ENCODE measurements at regions not wholly inside any gene's neighbourhood (a gene's known extent, or its start where the extent isn't known, plus 50 kb on each side); places are given as distances from the start of the nearest gene placed in this dataset.

DNA sequence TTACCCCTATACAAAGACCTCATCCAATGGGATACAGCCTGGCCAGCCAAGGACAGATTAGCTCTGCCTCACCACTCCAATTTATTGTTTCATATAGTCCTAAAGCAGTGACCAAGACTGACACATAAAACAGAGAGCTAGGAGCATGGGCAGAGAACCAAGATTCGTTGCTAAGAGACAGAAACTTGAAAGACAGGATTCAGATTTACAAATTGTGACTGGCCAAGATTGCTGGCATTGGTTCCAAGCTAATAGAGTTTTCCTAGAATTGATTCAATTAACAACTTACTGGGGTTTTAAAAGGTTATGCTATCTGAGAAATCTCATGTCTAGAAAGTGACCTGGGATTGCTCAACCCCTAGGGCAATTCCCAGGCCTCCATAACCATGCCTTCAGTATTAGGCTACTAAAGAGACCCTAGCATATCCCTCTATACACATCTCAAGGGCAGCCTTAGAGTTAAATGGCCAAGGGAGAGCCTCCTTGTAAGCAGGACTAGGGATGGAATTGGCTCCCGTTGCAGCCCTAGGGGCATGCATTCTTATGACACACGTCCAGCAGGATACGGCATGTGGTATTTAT lies 75.6 kb downstream of the ICOS start:
- no peak overlapping the region for H3K27ac Mint-ChIP-seq
- H3K27me3 Mint-ChIP-seq = no peaks in the 10 kb centered on the region
- no peak overlapping the region for H3K4me3 Mint-ChIP-seq
- peaks cover 52% of the 10 kb centered on the region for H3K4me1 Mint-ChIP-seq
- H3K9me3 Mint-ChIP-seq = peaks cover 10% of the 10 kb centered on the region
- H3K36me3 Mint-ChIP-seq = peaks cover 1% of the 10 kb centered on the region

DNA sequence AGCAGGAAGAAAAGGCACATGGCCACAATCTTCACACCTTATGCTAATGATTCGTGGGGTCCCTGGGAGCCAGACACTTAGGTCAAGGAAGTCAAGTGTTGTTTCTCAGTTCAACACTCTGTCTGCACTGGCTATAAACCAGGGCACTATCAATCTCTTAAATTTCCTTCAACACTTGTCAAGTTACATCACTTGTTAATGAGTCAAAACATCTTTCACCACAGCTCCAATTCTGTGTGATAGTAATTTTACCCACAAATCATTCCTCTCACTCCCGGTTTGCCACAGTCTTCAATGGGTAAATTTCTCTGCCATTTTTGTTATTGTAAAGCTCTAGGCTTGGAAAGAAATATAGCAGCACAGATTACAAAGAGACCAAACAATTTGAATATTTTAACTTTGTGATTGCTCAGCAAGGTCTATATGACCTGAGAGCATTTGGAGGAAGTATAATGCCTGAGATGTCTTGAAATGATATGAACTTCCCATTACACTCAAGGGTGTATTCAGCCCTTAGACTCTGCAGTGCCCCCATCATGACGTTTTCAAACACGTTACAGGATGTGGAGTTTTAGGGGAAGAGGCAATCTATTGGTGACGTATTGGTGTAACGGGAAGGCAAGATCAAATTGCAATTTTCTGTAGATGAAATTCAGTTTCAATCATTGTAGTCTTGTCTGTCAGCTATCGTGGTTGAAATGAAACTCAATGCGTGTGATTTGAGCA lies 78.7 kb downstream of the ICOS start:
- H3K4me1 Mint-ChIP-seq = peaks cover 39% of the 10 kb centered on the region
- peaks cover 4% of the 10 kb centered on the region for H3K36me3 Mint-ChIP-seq
- no peak overlapping the region for H3K4me3 Mint-ChIP-seq
- peak overlapping the region; percentile 47 for H3K27ac Mint-ChIP-seq
- H3K27me3 Mint-ChIP-seq = no peaks in the 10 kb centered on the region
- H3K9me3 Mint-ChIP-seq = peaks cover 5% of the 10 kb centered on the region

GRCh38 chr2:204018717-204019116 lies 82.2 kb downstream of the ICOS start:
- Mint-ChIP-seq H3K27ac (peak overlapping the region; percentile 49), H3K36me3 (peaks cover 4% of the 10 kb centered on the region)

GRCh38 chr2:204019572-204020501 lies 83.3 kb downstream of the ICOS start:
- Mint-ChIP-seq H3K27ac (peak overlapping the region; percentile 83), H3K9me3 (peaks cover 5% of the 10 kb centered on the region), H3K27me3 (no peaks in the 10 kb centered on the region), H3K4me1 (peaks cover 37% of the 10 kb centered on the region), H3K36me3 (peaks cover 4% of the 10 kb centered on the region), H3K4me3 (peak overlapping the region; percentile 15)

More at GRCh38 chr2:204018717-204019116, 82.2 kb downstream of the ICOS start:
- Mint-ChIP-seq H3K9me3 (peaks cover 5% of the 10 kb centered on the region), H3K4me3 (no peak overlapping the region), H3K27me3 (no peaks in the 10 kb centered on the region), H3K4me1 (peaks cover 36% of the 10 kb centered on the region)

GRCh38 chr2:204021290-204022081 lies 84.9 kb downstream of the ICOS start:
- Mint-ChIP-seq H3K9me3 (peaks cover 3% of the 10 kb centered on the region), H3K36me3 (peaks cover 5% of the 10 kb centered on the region), H3K4me3 (no peak overlapping the region), H3K4me1 (peaks cover 34% of the 10 kb centered on the region), H3K27ac (no peak overlapping the region), H3K27me3 (no peaks in the 10 kb centered on the region)

- peaks cover 4% of the 10 kb centered on the region for H3K9me3 Mint-ChIP-seq
- H3K27ac Mint-ChIP-seq = no peak overlapping the region
- H3K4me3 Mint-ChIP-seq = no peak overlapping the region
- peaks cover 42% of the 10 kb centered on the region for H3K4me1 Mint-ChIP-seq
- peaks cover 5% of the 10 kb centered on the region for H3K36me3 Mint-ChIP-seq
- no peaks in the 10 kb centered on the region for H3K27me3 Mint-ChIP-seq
These were observed 86.0 kb downstream of the ICOS start for GRCh38 chr2:204022550-204022949.

DNA sequence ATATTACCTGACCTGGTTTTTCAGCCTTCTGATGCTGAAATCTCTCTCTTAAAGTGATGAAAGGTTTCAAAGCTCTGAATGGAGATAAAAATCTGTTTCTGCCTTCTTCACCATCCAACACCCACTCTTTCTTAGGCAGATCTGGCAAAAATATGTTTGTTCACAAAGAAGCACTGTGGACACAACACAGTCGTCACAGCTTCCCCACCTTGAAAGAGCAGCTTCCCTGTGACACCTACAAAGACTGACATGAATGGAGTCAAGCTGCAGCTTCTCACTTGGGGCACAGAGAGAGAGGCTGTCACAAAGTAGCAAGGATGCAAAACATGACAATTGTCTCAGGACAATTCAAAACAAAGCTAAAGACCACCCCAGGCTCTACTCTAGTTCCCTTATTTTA lies 86.5 kb downstream of the ICOS start:
- Mint-ChIP-seq H3K36me3 (peaks cover 5% of the 10 kb centered on the region), H3K27me3 (no peaks in the 10 kb centered on the region), H3K4me1 (peaks cover 42% of the 10 kb centered on the region), H3K9me3 (peaks cover 4% of the 10 kb centered on the region), H3K27ac (no peak overlapping the region), H3K4me3 (no peak overlapping the region)

DNA sequence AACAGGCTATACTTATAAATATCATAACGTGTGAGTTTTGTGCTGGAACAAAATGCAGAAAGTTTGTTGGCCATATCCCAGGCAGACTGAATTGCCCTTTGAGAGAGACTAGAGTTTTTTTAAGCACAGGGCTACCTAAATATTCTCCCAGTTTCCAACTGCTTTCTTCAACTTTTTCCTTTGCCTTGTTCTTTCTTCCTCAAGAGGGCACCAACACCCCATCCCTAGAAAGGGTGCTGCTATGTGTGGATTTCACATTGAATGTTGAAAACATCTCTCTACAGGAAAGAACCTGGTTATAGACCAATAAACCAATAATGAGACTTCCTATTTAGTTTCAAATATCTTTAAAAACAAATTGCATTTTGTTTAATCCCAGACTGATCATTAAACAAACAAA lies 87.9 kb downstream of the ICOS start:
- no peak overlapping the region for H3K27ac Mint-ChIP-seq
- H3K4me3 Mint-ChIP-seq = no peak overlapping the region
- peaks cover 37% of the 10 kb centered on the region for H3K4me1 Mint-ChIP-seq
- H3K27me3 Mint-ChIP-seq = no peaks in the 10 kb centered on the region
- peaks cover 2% of the 10 kb centered on the region for H3K36me3 Mint-ChIP-seq
- peaks cover 7% of the 10 kb centered on the region for H3K9me3 Mint-ChIP-seq

GRCh38 chr2:204024906-204025475 lies 88.4 kb downstream of the ICOS start:
- Mint-ChIP-seq H3K36me3 (peaks cover 2% of the 10 kb centered on the region), H3K4me3 (no peak overlapping the region), H3K4me1 (peaks cover 32% of the 10 kb centered on the region), H3K27me3 (no peaks in the 10 kb centered on the region), H3K27ac (no peak overlapping the region), H3K9me3 (peaks cover 9% of the 10 kb centered on the region)

GRCh38 chr2:204026294-204026693 lies 89.7 kb downstream of the ICOS start:
- H3K9me3 Mint-ChIP-seq = peaks cover 9% of the 10 kb centered on the region
- no peaks in the 10 kb centered on the region for H3K27me3 Mint-ChIP-seq
- H3K4me1 Mint-ChIP-seq = peaks cover 29% of the 10 kb centered on the region
- no peak overlapping the region for H3K4me3 Mint-ChIP-seq
- H3K27ac Mint-ChIP-seq = peak overlapping the region; percentile 85
- H3K36me3 Mint-ChIP-seq = peaks cover 2% of the 10 kb centered on the region

GRCh38 chr2:204027091-204027490 lies 90.5 kb downstream of the ICOS start:
- H3K27me3 Mint-ChIP-seq = no peaks in the 10 kb centered on the region
- H3K4me3 Mint-ChIP-seq = no peak overlapping the region
- H3K27ac Mint-ChIP-seq = no peak overlapping the region
- peaks cover 29% of the 10 kb centered on the region for H3K4me1 Mint-ChIP-seq
- H3K9me3 Mint-ChIP-seq = peaks cover 9% of the 10 kb centered on the region
- peaks cover 2% of the 10 kb centered on the region for H3K36me3 Mint-ChIP-seq

DNA sequence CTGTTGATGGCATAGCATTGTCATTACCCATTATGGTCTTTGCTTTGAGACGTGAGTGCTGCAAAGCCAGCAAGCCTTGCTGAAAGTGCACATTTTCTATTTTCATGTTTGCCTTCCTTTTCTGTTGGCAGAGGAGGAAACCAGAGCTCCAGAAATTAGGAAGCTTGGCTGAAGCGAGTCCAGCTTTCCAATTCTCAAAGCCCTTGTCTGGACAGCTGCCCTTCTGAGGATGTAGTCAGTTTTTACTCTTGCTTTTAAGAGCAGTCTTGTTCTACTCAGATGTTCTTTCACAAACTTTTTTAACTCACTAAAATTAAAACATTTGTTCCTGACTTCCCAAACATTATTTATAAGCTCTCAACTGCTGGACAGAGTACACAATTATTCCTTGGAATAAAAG lies 93.8 kb downstream of the ICOS start:
- Mint-ChIP-seq H3K36me3 (peaks cover 2% of the 10 kb centered on the region), H3K4me3 (no peak overlapping the region), H3K4me1 (peaks cover 12% of the 10 kb centered on the region), H3K9me3 (peaks cover 9% of the 10 kb centered on the region), H3K27ac (no peak overlapping the region), H3K27me3 (no peaks in the 10 kb centered on the region)

- H3K9me3 Mint-ChIP-seq = peaks cover 9% of the 10 kb centered on the region
- H3K4me3 Mint-ChIP-seq = no peak overlapping the region
- H3K36me3 Mint-ChIP-seq = peaks cover 2% of the 10 kb centered on the region
- H3K27ac Mint-ChIP-seq = no peak overlapping the region
- H3K27me3 Mint-ChIP-seq = no peaks in the 10 kb centered on the region
- H3K4me1 Mint-ChIP-seq = peaks cover 12% of the 10 kb centered on the region
These were observed 94.5 kb downstream of the ICOS start for GRCh38 chr2:204031056-204031455.

DNA sequence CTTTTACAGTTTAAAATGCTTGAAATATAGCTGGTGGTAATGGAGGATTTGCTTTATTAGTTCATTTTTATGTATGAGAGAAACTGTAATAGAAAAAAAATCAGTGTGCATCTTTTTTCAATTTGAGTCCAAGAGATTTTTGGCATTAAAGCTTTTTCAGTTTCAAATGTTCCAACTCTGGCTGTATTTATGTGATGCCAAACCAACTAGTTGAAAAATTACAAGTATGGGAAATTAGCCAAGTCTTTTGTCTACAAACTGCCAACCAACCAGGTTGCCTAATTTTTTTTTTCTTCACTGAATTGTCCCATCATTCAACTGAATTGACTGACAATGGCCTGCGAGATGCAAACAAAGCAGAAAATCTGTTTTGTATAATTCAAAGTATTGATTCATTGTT lies 95.7 kb downstream of the ICOS start:
- Mint-ChIP-seq H3K4me3 (no peak overlapping the region), H3K9me3 (peaks cover 4% of the 10 kb centered on the region), H3K4me1 (no peaks in the 10 kb centered on the region), H3K27me3 (no peaks in the 10 kb centered on the region), H3K27ac (no peak overlapping the region), H3K36me3 (no peaks in the 10 kb centered on the region)

Data from activated naive CD4-positive, alpha-beta T cell treated with anti-CD3 and anti-CD28 coated beads, Interleukin-2, amount 50 U/mL, for 24 hours (primary cell).